CD4-positive, alpha-beta T cell (primary cell): ENCODE measurements at regions not wholly inside any gene's neighbourhood (a gene's known extent, or its start where the extent isn't known, plus 50 kb on each side); places are given as distances from the start of the nearest gene placed in this dataset.

Experiments
- ATAC-seq: fragments of 200-7000 bp; cut with Tn5 transposase; one replicate; pipeline ENCODE4 v1.10.0; 2022; ENCODE audit warnings: mild to moderate bottlenecking; ENCODE audit not compliant: poor library complexity
- CTCF ChIA-PET: fragments of 350-600 bp; sonication (Branson Sonifier 250); formaldehyde crosslinking; loops from one replicate; lab custom pipeline; 2021; ENCODE audit warnings: antibody characterized with exemption, inconsistent platforms; lab: Charles Lee
- POLR2A ChIA-PET: fragments of 350-600 bp; sonication (Branson Sonifier 250); formaldehyde crosslinking; loops from one replicate; lab custom pipeline; 2021; ENCODE audit warnings: antibody characterized with exemption, inconsistent platforms; lab: Charles Lee
- DNase-seq, 14 experiments: peaks; one replicate each; pipeline ENCODE4 v3.0.0-alpha.2; 2013 to 2020; ENCODE audit warnings: mixed read lengths in 2 of 14
- H3K27ac ChIP-seq, 2 donors: one replicate each; pipeline versions ENCODE4 v1.5.1 to v1.7.0; 2013; ENCODE audit warnings: low read length in 2 of 2, low read depth in 1 of 2, mild to moderate bottlenecking in 1 of 2
- H3K27me3 ChIP-seq, 2 experiments: 1 replicate in 1 of 2; 2 replicates in 1 of 2; pipeline versions ENCODE4 v1.6.1 to v1.7.0; 2013; ENCODE audit warnings: low read length in 2 of 2, control low read depth in 1 of 2, mild to moderate bottlenecking in 1 of 2, moderate library complexity in 1 of 2; ENCODE audit not compliant: insufficient read depth in 2 of 2, control insufficient read depth in 1 of 2
- H3K36me3 ChIP-seq: one replicate; pipeline ENCODE4 v1.6.1; 2013; ENCODE audit warnings: low read length, control low read depth; ENCODE audit not compliant: insufficient read depth
- H3K4me1 ChIP-seq: one replicate; pipeline ENCODE4 v1.6.1; 2013; ENCODE audit warnings: low read length, control low read depth; ENCODE audit not compliant: insufficient read depth
- H3K4me3 ChIP-seq: one replicate; pipeline ENCODE4 v1.5.1; 2013; ENCODE audit warnings: mild to moderate bottlenecking, low read length, moderate library complexity
- H3K9me3 ChIP-seq, 2 experiments: 1 replicate in 1 of 2; 2 replicates in 1 of 2; pipeline versions ENCODE4 v1.6.1 to v1.7.0; 2013; ENCODE audit warnings: low read length in 2 of 2, mild to moderate bottlenecking in 2 of 2, control low read depth in 1 of 2, moderate library complexity in 1 of 2; ENCODE audit not compliant: control insufficient read depth in 1 of 2, insufficient read depth in 1 of 2
- H3K27ac Mint-ChIP-seq: one replicate; pipeline ENCODE4 v1.8.0; 2020; ENCODE audit warnings: mixed read lengths
- H3K27me3 Mint-ChIP-seq: one replicate; pipeline ENCODE4 v1.8.0; 2021; ENCODE audit warnings: mixed read lengths
- H3K36me3 Mint-ChIP-seq: one replicate; pipeline ENCODE4 v1.8.0; 2021; ENCODE audit warnings: low read depth, mixed read lengths
- H3K4me1 Mint-ChIP-seq: one replicate; pipeline ENCODE4 v1.8.0; 2021; ENCODE audit warnings: low read depth, mixed read lengths
- H3K4me3 Mint-ChIP-seq: one replicate; pipeline ENCODE4 v1.8.0; 2020; ENCODE audit warnings: mild to moderate bottlenecking, mixed read lengths
- H3K9me3 Mint-ChIP-seq: one replicate; pipeline ENCODE4 v1.8.0; 2020; ENCODE audit warnings: mixed read lengths
- CTCF ChIP-seq: fragments of 200-600 bp; IDR thresholded peaks from one replicate; pipeline ENCODE4 v1.8.0; 2022; ENCODE audit warnings: antibody characterized with exemption, mild to moderate bottlenecking
- intact Hi-C, 2 experiments: fragments of 100-400 bp; cut with DNase I in 1 of 2; cut with micrococcal nuclease in 1 of 2; formaldehyde crosslinking; loops; one replicate each; pipeline versions ENCODE4 v1.15.1 to v1.9.0; 2023 to 2025; cut with DNase I, micrococcal nuclease

GRCh38 chr17:12509801-12510200 is 155.9 kb upstream of the MYOCD start:
- DNase-seq: no peak
- Mint-ChIP-seq H3K36me3 (no peaks in the 10 kb centered on the region), H3K4me3 (no peak overlapping the region), H3K27ac (no peak overlapping the region), H3K27me3 (no peaks in the 10 kb centered on the region), H3K4me1 (no peaks in the 10 kb centered on the region), H3K9me3 (peaks cover 13% of the 10 kb centered on the region)
- POLR2A ChIA-PET: no interaction called here
- ATAC-seq: no peak
- TF ChIP-seq CTCF: no peak
- Histone ChIP-seq H3K4me1 (no peaks in the 10 kb centered on the region), H3K9me3 (peaks cover 0 to 4% of the 10 kb centered on the region in 2 experiments), H3K4me3 (no peak overlapping the region), H3K27ac (no peak overlapping the region), H3K27me3 (no peaks in the 10 kb centered on the region), H3K36me3 (no peaks in the 10 kb centered on the region)
- CTCF ChIA-PET: no interaction called here
- intact Hi-C loops: loop anchor here in 1 of 2 experiments (10.0 kb wide), 1 partner anchor 55 kb away; no protein-coding TSS in a partner anchor

- Histone ChIP-seq H3K36me3 (no peaks in the 10 kb centered on the region), H3K27me3 (no peaks in the 10 kb centered on the region), H3K27ac (no peak overlapping the region), H3K9me3 (peaks cover 0 to 4% of the 10 kb centered on the region in 2 experiments), H3K4me1 (no peaks in the 10 kb centered on the region), H3K4me3 (no peak overlapping the region)
- Mint-ChIP-seq H3K9me3 (peaks cover 10% of the 10 kb centered on the region), H3K4me1 (no peaks in the 10 kb centered on the region), H3K27me3 (no peaks in the 10 kb centered on the region), H3K36me3 (no peaks in the 10 kb centered on the region), H3K4me3 (no peak overlapping the region), H3K27ac (no peak overlapping the region)
- DNase-seq (no peak), ATAC-seq (no peak)
- ChIA-PET CTCF (no interaction called here), POLR2A (no interaction called here)
- intact Hi-C loops: no loop called here
- TF ChIP-seq CTCF: no peak
Observed at GRCh38 chr17:12510535-12510934, 155.2 kb upstream of the MYOCD start.

GRCh38 chr17:12512694-12513355 is 152.9 kb upstream of the MYOCD start:
- TF ChIP-seq CTCF: no peak
- Histone ChIP-seq H3K36me3 (no peaks in the 10 kb centered on the region), H3K27me3 (no peaks in the 10 kb centered on the region), H3K4me1 (no peaks in the 10 kb centered on the region), H3K27ac (no peak overlapping the region), H3K4me3 (no peak overlapping the region), H3K9me3 (peaks cover 0 to 4% of the 10 kb centered on the region in 2 experiments)
- Mint-ChIP-seq H3K27me3 (no peaks in the 10 kb centered on the region), H3K4me3 (no peak overlapping the region), H3K9me3 (peaks cover 8% of the 10 kb centered on the region), H3K4me1 (no peaks in the 10 kb centered on the region), H3K36me3 (no peaks in the 10 kb centered on the region), H3K27ac (no peak overlapping the region)
- no peak for DNase-seq
- ChIA-PET CTCF (no interaction called here), POLR2A (no interaction called here)
- intact Hi-C loops: no loop called here
- ATAC-seq: no peak
